ENCODE measurements at regions not wholly inside any gene's neighbourhood (a gene's known extent, or its start where the extent isn't known, plus 50 kb on each side); places are given as distances from the start of the nearest gene placed in this dataset.
"Not testable (repeated sequence)": the region's sequence is repeated elsewhere in the genome, so short reads cannot be mapped to it uniquely, and the experiment has no call there.

- DNase-seq (ENCODE audit: low read depth) = no peak
Observed at GRCh38 chr9:85332487-85332886, 409.3 kb downstream of the AGTPBP1 start.

- no peak for DNase-seq (ENCODE audit: low read depth)
Observed at GRCh38 chr9:85331626-85332025, 410.1 kb downstream of the AGTPBP1 start.

- no peak for DNase-seq (ENCODE audit: low read depth)
Observed at GRCh38 chr9:85322592-85322991, 419.2 kb downstream of the AGTPBP1 start.

- no peak for DNase-seq (ENCODE audit: low read depth)
Observed at GRCh38 chr9:85321561-85321960, 420.2 kb downstream of the AGTPBP1 start.

- DNase-seq (ENCODE audit: low read depth) = no peak
Observed at GRCh38 chr9:85319936-85320656, 421.7 kb downstream of the AGTPBP1 start.

- DNase-seq (ENCODE audit: low read depth) = not testable (repeated sequence)
Observed at GRCh38 chr9:85315535-85315934, 426.2 kb downstream of the AGTPBP1 start.

GRCh38 chr9:85310573-85310972, 431.2 kb downstream of the AGTPBP1 start:
- no peak for DNase-seq (ENCODE audit: low read depth)

GRCh38 chr9:85303757-85304134, 438.0 kb downstream of the AGTPBP1 start:
- no peak for DNase-seq (ENCODE audit: low read depth)

GRCh38 chr9:85302938-85303756, 438.6 kb downstream of the AGTPBP1 start:
- no peak for DNase-seq (ENCODE audit: low read depth)

GRCh38 chr9:85298499-85298898, 443.3 kb downstream of the AGTPBP1 start:
- no peak for DNase-seq (ENCODE audit: low read depth)

GRCh38 chr9:85295244-85295643, 446.5 kb downstream of the AGTPBP1 start:
- not testable (repeated sequence) for DNase-seq (ENCODE audit: low read depth)

- no peak for DNase-seq (ENCODE audit: low read depth)
Observed at GRCh38 chr9:85292261-85292660, 449.5 kb downstream of the AGTPBP1 start.

- DNase-seq (ENCODE audit: low read depth) = no peak
Observed at GRCh38 chr9:85291266-85291665, 450.5 kb downstream of the AGTPBP1 start.

GRCh38 chr9:85290019-85290418, 451.7 kb downstream of the AGTPBP1 start:
- DNase-seq (ENCODE audit: low read depth) = peak; percentile 8

- DNase-seq (ENCODE audit: low read depth) = no peak
Observed at GRCh38 chr9:85289142-85289541, 452.6 kb downstream of the AGTPBP1 start.

- DNase-seq (ENCODE audit: low read depth) = no peak
Observed at GRCh38 chr9:85283421-85283820, 458.3 kb downstream of the AGTPBP1 start.

- DNase-seq (ENCODE audit: low read depth) = no peak
Observed at GRCh38 chr9:85278769-85279168, 463.0 kb downstream of the AGTPBP1 start.

- no peak for DNase-seq (ENCODE audit: low read depth)
Observed at GRCh38 chr9:85276741-85277140, 465.0 kb downstream of the AGTPBP1 start.

GRCh38 chr9:85269811-85270210, 471.9 kb downstream of the AGTPBP1 start:
- DNase-seq (ENCODE audit: low read depth) = no peak

- DNase-seq (ENCODE audit: low read depth) = no peak
Observed at GRCh38 chr9:85268131-85268530, 473.6 kb downstream of the AGTPBP1 start.

GRCh38 chr9:85264695-85265094, 477.1 kb downstream of the AGTPBP1 start:
- no peak for DNase-seq (ENCODE audit: low read depth)

- no peak for DNase-seq (ENCODE audit: low read depth)
Observed at GRCh38 chr9:85263288-85263687, 478.5 kb downstream of the AGTPBP1 start.

GRCh38 chr9:85262333-85262732, 479.4 kb downstream of the AGTPBP1 start:
- DNase-seq (ENCODE audit: low read depth) = no peak
